Psoas muscle (tissue), 7 donors: ENCODE measurements at regions not wholly inside any gene's neighbourhood (a gene's known extent, or its start where the extent isn't known, plus 50 kb on each side); places are given as distances from the start of the nearest gene placed in this dataset.

Experiments used
- ATAC-seq, 4 donors: fragments of 200-7000 bp; cut with Tn5 transposase; one replicate each; pipeline ENCODE4 v1.9.1; 2020; ENCODE audit warnings: moderate library complexity in 3 of 4, mild to moderate bottlenecking in 2 of 4
- DNase-seq, 2 donors: peaks; one replicate each; pipeline ENCODE4 v3.0.0-alpha.2; 2020
- H3K27ac ChIP-seq: fragments of 200-600 bp; one replicate; pipeline ENCODE4 v1.8.0; 2022
- H3K27me3 ChIP-seq, 3 donors: fragments of 200-600 bp in 1 of 3; one replicate each; pipeline versions ENCODE4 v1.6.1 to v1.8.0; 2013 to 2022; ENCODE audit warnings: low read length in 2 of 3, mild to moderate bottlenecking in 2 of 3, moderate library complexity in 1 of 3; ENCODE audit not compliant: insufficient read depth in 3 of 3
- H3K36me3 ChIP-seq, 2 donors: fragments of 200-600 bp in 1 of 2; one replicate each; pipeline versions ENCODE4 v1.6.1 to v1.8.0; 2013 to 2022; ENCODE audit warnings: low read depth in 1 of 2, mild to moderate bottlenecking in 1 of 2, moderate library complexity in 1 of 2; ENCODE audit not compliant: insufficient read depth in 1 of 2
- H3K4me1 ChIP-seq: fragments of 200-600 bp; one replicate; pipeline ENCODE4 v1.8.0; 2022
- H3K4me3 ChIP-seq: fragments of 200-600 bp; one replicate; pipeline ENCODE4 v1.8.0; 2022; ENCODE audit warnings: mild to moderate bottlenecking
- H3K9me3 ChIP-seq: fragments of 200-600 bp; one replicate; pipeline ENCODE4 v1.8.0; 2022
- CTCF ChIP-seq: fragments of 200-600 bp; IDR thresholded peaks from one replicate; pipeline ENCODE4 v1.8.0; 2022; ENCODE audit warnings: antibody characterized with exemption
- WGBS, 3 donors: extraction: QIAGEN DNeasy Blood & Tissue Kit; methylation state at CpG; one replicate each; pipeline versions ENCODE4 v1.1.6 to v1.1.7; 2013; 5-methylcytosine and 5-hydroxymethylcytosine counted together
- intact Hi-C, 2 donors: fragments of 100-400 bp; cut with DNase I; formaldehyde crosslinking; loops; one replicate each; pipeline versions ENCODE4 v1.11.0 to v1.14.2; 2022
- donor health status: healthy with polysubstance abuse.
- donor health status: DM: no; HTN: no; CAD: no; lungs with moderate emphysema.
- donor health status: Bipolar disorder and iron deficiency.
- donor health status: healthy.
- donor health status: DM: yes; HTN: yes; CAD: no.
- donor health status: DM: no; HTN: no; CAD: no.
- donor health status: DM: yes; HTN: yes; CAD: no.

GRCh38 chr4:34202154-34202553, 2042.2 kb downstream of the ARAP2 start:
- DNase-seq (no peak), ATAC-seq (no peak)
- H3K4me1 ChIP-seq, result no peaks in the 10 kb centered on the region
- TF ChIP-seq CTCF, result no peak
- intact Hi-C loops, result no loop called here
- no peaks in the 10 kb centered on the region for H3K27me3 ChIP-seq
- no peak overlapping the region for H3K4me3 ChIP-seq
- H3K27ac ChIP-seq, result no peak overlapping the region
- H3K36me3 ChIP-seq, result no peaks in the 10 kb centered on the region
- H3K9me3 ChIP-seq, result peaks cover 7% of the 10 kb centered on the region

GRCh38 chr4:34220601-34221000, 2023.7 kb downstream of the ARAP2 start:
- no peak for TF ChIP-seq CTCF
- Histone ChIP-seq H3K4me3 (no peak overlapping the region), H3K27ac (no peak overlapping the region), H3K36me3 (no peaks in the 10 kb centered on the region), H3K27me3 (no peaks in the 10 kb centered on the region), H3K4me1 (no peaks in the 10 kb centered on the region), H3K9me3 (no peaks in the 10 kb centered on the region)
- WGBS, 3 donors, result 22 to 31% (median 27%) methylated on average over 1 of the region's 1 CpG
- intact Hi-C loops, result no loop called here
- no peak for ATAC-seq
- DNase-seq, result no peak

GRCh38 chr4:34221986-34222385, 2022.3 kb downstream of the ARAP2 start:
- Histone ChIP-seq H3K9me3 (no peaks in the 10 kb centered on the region), H3K27me3 (no peaks in the 10 kb centered on the region), H3K4me3 (no peak overlapping the region), H3K4me1 (no peaks in the 10 kb centered on the region), H3K36me3 (no peaks in the 10 kb centered on the region), H3K27ac (no peak overlapping the region)
- TF ChIP-seq CTCF, result no peak
- DNase-seq (no peak), ATAC-seq (no peak)
- WGBS, 3 donors, result 34 to 42% (median 40%) methylated on average over 1 of the region's 1 CpG
- intact Hi-C loops, result no loop called here

GRCh38 chr4:34236118-34236517, 2008.2 kb downstream of the ARAP2 start:
- Histone ChIP-seq H3K27me3 (no peaks in the 10 kb centered on the region), H3K9me3 (no peaks in the 10 kb centered on the region), H3K27ac (no peak overlapping the region), H3K4me1 (no peaks in the 10 kb centered on the region), H3K4me3 (no peak overlapping the region), H3K36me3 (no peaks in the 10 kb centered on the region)
- no peak for ATAC-seq
- no peak for DNase-seq
- no peak for TF ChIP-seq CTCF
- intact Hi-C loops, result no loop called here
- WGBS, 3 donors, result 85 to 92% (median 89%) methylated on average over 1 of the region's 1 CpG

GRCh38 chr4:34245276-34245675, 1999.0 kb downstream of the ARAP2 start:
- intact Hi-C loops, result no loop called here
- no peak for TF ChIP-seq CTCF
- Histone ChIP-seq H3K27me3 (no peaks in the 10 kb centered on the region), H3K4me3 (no peak overlapping the region), H3K9me3 (no peaks in the 10 kb centered on the region), H3K4me1 (no peaks in the 10 kb centered on the region), H3K27ac (no peak overlapping the region), H3K36me3 (no peaks in the 10 kb centered on the region)
- DNase-seq (no peak), ATAC-seq (no peak)
- WGBS, 3 donors, result 55 to 64% (median 63%) methylated on average over 2 of the region's 2 CpGs
